Ascending aorta (tissue), 2 donors: ENCODE measurements at regions not wholly inside any gene's neighbourhood (a gene's known extent, or its start where the extent isn't known, plus 50 kb on each side); places are given as distances from the start of the nearest gene placed in this dataset.

Experiments
- DNase-seq, 2 donors: peaks; one replicate each; pipeline ENCODE4 v3.0.0-alpha.2; 2019; ENCODE audit warnings: low spot score in 2 of 2
- H3K27ac ChIP-seq, 2 donors: fragments of 200-600 bp; sonication (generic); one replicate each; pipeline ENCODE4 v1.5.1; 2016 to 2017; ENCODE audit warnings: mild to moderate bottlenecking in 1 of 2
- H3K27me3 ChIP-seq: fragments of 200-600 bp; sonication (generic); one replicate; pipeline ENCODE4 v1.5.1; 2017
- H3K36me3 ChIP-seq, 2 donors: fragments of 200-600 bp; sonication (generic); one replicate each; pipeline ENCODE4 v1.5.1; 2016
- H3K4me1 ChIP-seq, 2 donors: fragments of 200-600 bp; sonication (generic); one replicate each; pipeline ENCODE4 v1.5.1; 2016 to 2017; ENCODE audit warnings: mild to moderate bottlenecking in 1 of 2
- H3K4me3 ChIP-seq, 2 donors: fragments of 200-600 bp; sonication (generic); one replicate each; pipeline ENCODE4 v1.5.1; 2016 to 2017; ENCODE audit warnings: mild to moderate bottlenecking in 1 of 2
- H3K9me3 ChIP-seq, 2 donors: fragments of 200-600 bp; sonication (generic); one replicate each; pipeline ENCODE4 v1.5.1; 2016
- intact Hi-C: fragments of 100-400 bp; cut with DNase I; formaldehyde crosslinking; loops from one replicate; pipeline ENCODE4 v1.15.1; 2023
- TF ChIP-seq, protein P1 (sequence below), 3 experiments: fragments of 200-600 bp in 2 of 3; fragments of 450-650 bp in 1 of 3; sonication (generic) in 2 of 3; IDR thresholded peaks; one replicate each; pipeline ENCODE4 v1.5.1; 2016 to 2019; ENCODE audit warnings: antibody characterized with exemption in 3 of 3, mild to moderate bottlenecking in 1 of 3, moderate library complexity in 1 of 3

GRCh38 chr5:123868881-123869280 is 356.9 kb downstream of the CSNK1G3 start:
- no peaks in the 10 kb centered on the region for H3K36me3 ChIP-seq
- TF ChIP-seq, protein P1, sequence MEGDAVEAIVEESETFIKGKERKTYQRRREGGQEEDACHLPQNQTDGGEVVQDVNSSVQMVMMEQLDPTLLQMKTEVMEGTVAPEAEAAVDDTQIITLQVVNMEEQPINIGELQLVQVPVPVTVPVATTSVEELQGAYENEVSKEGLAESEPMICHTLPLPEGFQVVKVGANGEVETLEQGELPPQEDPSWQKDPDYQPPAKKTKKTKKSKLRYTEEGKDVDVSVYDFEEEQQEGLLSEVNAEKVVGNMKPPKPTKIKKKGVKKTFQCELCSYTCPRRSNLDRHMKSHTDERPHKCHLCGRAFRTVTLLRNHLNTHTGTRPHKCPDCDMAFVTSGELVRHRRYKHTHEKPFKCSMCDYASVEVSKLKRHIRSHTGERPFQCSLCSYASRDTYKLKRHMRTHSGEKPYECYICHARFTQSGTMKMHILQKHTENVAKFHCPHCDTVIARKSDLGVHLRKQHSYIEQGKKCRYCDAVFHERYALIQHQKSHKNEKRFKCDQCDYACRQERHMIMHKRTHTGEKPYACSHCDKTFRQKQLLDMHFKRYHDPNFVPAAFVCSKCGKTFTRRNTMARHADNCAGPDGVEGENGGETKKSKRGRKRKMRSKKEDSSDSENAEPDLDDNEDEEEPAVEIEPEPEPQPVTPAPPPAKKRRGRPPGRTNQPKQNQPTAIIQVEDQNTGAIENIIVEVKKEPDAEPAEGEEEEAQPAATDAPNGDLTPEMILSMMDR (IDR thresholded peaks at IDR 0.05), result no peak
- intact Hi-C loops, result no loop called here
- H3K27ac ChIP-seq, result no peak overlapping the region
- H3K4me1 ChIP-seq, result no peaks in the 10 kb centered on the region
- H3K9me3 ChIP-seq, result no peaks in the 10 kb centered on the region
- no peaks in the 10 kb centered on the region for H3K27me3 ChIP-seq
- H3K4me3 ChIP-seq, result no peak overlapping the region
- DNase-seq, result no peak

GRCh38 chr5:123868267-123868666 is 356.3 kb downstream of the CSNK1G3 start:
- no peak for DNase-seq
- no peak overlapping the region for H3K4me3 ChIP-seq
- H3K36me3 ChIP-seq, result no peaks in the 10 kb centered on the region
- no peaks in the 10 kb centered on the region for H3K9me3 ChIP-seq
- H3K27ac ChIP-seq, result no peak overlapping the region
- no peaks in the 10 kb centered on the region for H3K27me3 ChIP-seq
- TF ChIP-seq, protein P1 (IDR thresholded peaks at IDR 0.05), result no peak
- no peaks in the 10 kb centered on the region for H3K4me1 ChIP-seq
- intact Hi-C loops, result no loop called here

- TF ChIP-seq, protein P1 (IDR thresholded peaks at IDR 0.05), result no peak
- H3K4me1 ChIP-seq, result no peaks in the 10 kb centered on the region
- no peak overlapping the region for H3K4me3 ChIP-seq
- H3K36me3 ChIP-seq, result no peaks in the 10 kb centered on the region
- intact Hi-C loops, result no loop called here
- H3K9me3 ChIP-seq, result no peaks in the 10 kb centered on the region
- no peak for DNase-seq
- H3K27me3 ChIP-seq, result no peaks in the 10 kb centered on the region
- H3K27ac ChIP-seq, result no peak overlapping the region
Measured at GRCh38 chr5:123865641-123866040, 353.7 kb downstream of the CSNK1G3 start.

- intact Hi-C loops, result no loop called here
- no peaks in the 10 kb centered on the region for H3K27me3 ChIP-seq
- TF ChIP-seq, protein P1 (IDR thresholded peaks at IDR 0.05), result no peak
- H3K27ac ChIP-seq, result no peak overlapping the region
- H3K36me3 ChIP-seq, result no peaks in the 10 kb centered on the region
- H3K4me1 ChIP-seq, result no peaks in the 10 kb centered on the region
- H3K4me3 ChIP-seq, result no peak overlapping the region
- no peak for DNase-seq
- no peaks in the 10 kb centered on the region for H3K9me3 ChIP-seq
Measured at GRCh38 chr5:123864578-123864977, 352.6 kb downstream of the CSNK1G3 start.

- TF ChIP-seq, protein P1 (IDR thresholded peaks at IDR 0.05), result no peak
- Histone ChIP-seq H3K4me1 (no peaks in the 10 kb centered on the region), H3K4me3 (no peak overlapping the region), H3K9me3 (no peaks in the 10 kb centered on the region), H3K27me3 (no peaks in the 10 kb centered on the region), H3K36me3 (no peaks in the 10 kb centered on the region), H3K27ac (no peak overlapping the region)
- no peak for DNase-seq
- intact Hi-C loops, result no loop called here
Measured at GRCh38 chr5:123858938-123859337, 347.0 kb downstream of the CSNK1G3 start.

- H3K36me3 ChIP-seq, result no peaks in the 10 kb centered on the region
- H3K9me3 ChIP-seq, result peaks cover 0 to 1% of the 10 kb centered on the region in 2 donors
- H3K27ac ChIP-seq, result no peak overlapping the region
- intact Hi-C loops, result no loop called here
- no peak for DNase-seq
- H3K27me3 ChIP-seq, result no peaks in the 10 kb centered on the region
- TF ChIP-seq, protein P1 (IDR thresholded peaks at IDR 0.05), result no peak
- no peak overlapping the region for H3K4me3 ChIP-seq
- H3K4me1 ChIP-seq, result no peaks in the 10 kb centered on the region
Measured at GRCh38 chr5:123856766-123857165, 344.8 kb downstream of the CSNK1G3 start.
